ENCODE measurements at regions not wholly inside any gene's neighbourhood (a gene's known extent, or its start where the extent isn't known, plus 50 kb on each side); places are given as distances from the start of the nearest gene placed in this dataset.

GRCh38 chr10:4483811-4484210, 342.2 kb upstream of the AKR1E2 start:
- no peak for ATAC-seq
- Histone ChIP-seq H3K4me2 (ENCODE audit: insufficient read depth, low read length) (no peak overlapping the region), H4K20me1 (replicated peaks; ENCODE audit: control insufficient read depth, insufficient read depth, low read length) (no peaks in the 10 kb centered on the region), H3K9me3 (replicated peaks; ENCODE audit: control insufficient read depth, insufficient read depth, low read depth, low read length) (no peaks in the 10 kb centered on the region), H3K4me3 (no peak overlapping the region), H2AFZ (ENCODE audit: low read depth, low read length) (no peak overlapping the region), H3K9ac (ENCODE audit: insufficient read depth in 1 of 2, low read depth in 2 of 2, low read length in 2 of 2) (no peak overlapping the region), H3K27ac (ENCODE audit: extremely low read depth, low read depth, low read length) (no peak overlapping the region), H3K36me3 (ENCODE audit: control insufficient read depth, insufficient read depth, low read length) (no peaks in the 10 kb centered on the region), H3K27me3 (ENCODE audit: control insufficient read depth in 2 of 2, insufficient read depth in 2 of 2, low read length in 2 of 2) (peaks cover 0 to 4% of the 10 kb centered on the region in 2 experiments; a peak in 1 of 5 replicates), H3K9me1 (ENCODE audit: control insufficient read depth, insufficient read depth, low read length) (no peaks in the 10 kb centered on the region), H3K79me2 (ENCODE audit: control insufficient read depth, insufficient read depth, low read length) (no peaks in the 10 kb centered on the region), H3K4me1 (replicated peaks in 1 of 2; ENCODE audit: control insufficient read depth in 2 of 2, insufficient read depth in 2 of 2, low read length in 2 of 2) (no peaks in the 10 kb centered on the region)
- no peak for FAIRE-seq
- in situ Hi-C loops (cut with MboI) = no loop called here
- 2% methylated on average over 4 of the region's 4 CpGs for WGBS (ENCODE audit: insufficient coverage, low coverage, missing lambda C conversion rate)
- POLR2A ChIA-PET = no interaction called here
- intact Hi-C loops (cut with micrococcal nuclease) = no loop called here
- no peak for DNase-seq (ENCODE audit: extremely low read depth in 1 of 4, low spot score in 3 of 4)
- CTCF ChIA-PET (ENCODE audit: low intra/inter-chr PET ratio) = no interaction called here
- no TSS peak for BruUV-seq (replicated peaks)
- TF ChIP-seq ZNF79 (CRISPR knock-in tag; IDR thresholded peaks at IDR 0.05; ENCODE audit: low read depth) (no peak), ZNF263 (CRISPR knock-in tag; IDR thresholded peaks at IDR 0.05; ENCODE audit: borderline replicate concordance) (no peak), IRF9 (tag; IDR thresholded peaks at IDR 0.05) (no peak), HDAC3 (IDR thresholded peaks at IDR 0.05; ENCODE audit: borderline replicate concordance, partially characterized antibody) (no peak), ZNF655 (CRISPR knock-in tag; IDR thresholded peaks at IDR 0.05) (no peak), MYC (IDR thresholded peaks at IDR 0.05; ENCODE audit: low read depth, low read length) (no peak), MYC (CRISPR knock-in tag; IDR thresholded peaks at IDR 0.05; ENCODE audit: borderline replicate concordance, low read depth) (no peak), ZNF695 (CRISPR knock-in tag; IDR thresholded peaks at IDR 0.05) (no peak), HNRNPH1 (optimal IDR thresholded peaks at IDR 0.05; ENCODE audit: low read depth, low read length) (no peak), TEAD1 (CRISPR knock-in tag; IDR thresholded peaks at IDR 0.05) (no peak), ZNF12 (CRISPR knock-in tag; IDR thresholded peaks at IDR 0.05) (no peak), STAG1 (CRISPR knock-in tag; IDR thresholded peaks at IDR 0.05; ENCODE audit: borderline replicate concordance) (no peak), ZFP91 (CRISPR knock-in tag; IDR thresholded peaks at IDR 0.05) (no peak), RERE (CRISPR knock-in tag; IDR thresholded peaks at IDR 0.05; ENCODE audit: borderline replicate concordance) (no peak)

Measured in K562 (cell line).